Activated CD4-positive, CD25-positive, alpha-beta regulatory T cell treated with anti-CD3 and anti-CD28 coated beads, Interleukin-2, amount 50 U/mL, for 24 hours (primary cell): ENCODE measurements at regions not wholly inside any gene's neighbourhood (a gene's known extent, or its start where the extent isn't known, plus 50 kb on each side); places are given as distances from the start of the nearest gene placed in this dataset.
"Not testable (repeated sequence)": the region's sequence is repeated elsewhere in the genome, so short reads cannot be mapped to it uniquely, and the experiment has no call there.

ENCODE experiments used
- ATAC-seq, 2 donors: fragments of 150-1000 bp; cut with Tn5 transposase; one replicate each; pipeline ENCODE4 v1.10.0; 2021; ENCODE audit warnings: mild to moderate bottlenecking in 1 of 2, moderate library complexity in 1 of 2

- no peak for ATAC-seq
These were observed 50.9 kb upstream of the OLIG3 start for GRCh38 chr6:137545073-137545472.

GRCh38 chr6:137547186-137547585, 53.0 kb upstream of the OLIG3 start:
- no peak for ATAC-seq

GRCh38 chr6:137547601-137548000, 53.4 kb upstream of the OLIG3 start:
- ATAC-seq = no peak

GRCh38 chr6:137549106-137549505, 54.9 kb upstream of the OLIG3 start:
- ATAC-seq = no peak

- no peak for ATAC-seq
These were observed 56.3 kb upstream of the OLIG3 start for GRCh38 chr6:137550535-137550934.

GRCh38 chr6:137552146-137552545, 58.0 kb upstream of the OLIG3 start:
- ATAC-seq = no peak

- no peak for ATAC-seq
These were observed 58.6 kb upstream of the OLIG3 start for GRCh38 chr6:137552809-137553208.

- ATAC-seq = not testable (repeated sequence)
These were observed 65.5 kb upstream of the OLIG3 start for GRCh38 chr6:137559521-137560183.

- ATAC-seq = no peak
These were observed 66.0 kb upstream of the OLIG3 start for GRCh38 chr6:137560184-137560563.

GRCh38 chr6:137568067-137568466, 73.9 kb upstream of the OLIG3 start:
- no peak for ATAC-seq

- ATAC-seq = no peak
These were observed 76.2 kb upstream of the OLIG3 start for GRCh38 chr6:137570393-137570792.

- ATAC-seq = peak in 1 of 2 donors; percentile 44
These were observed 77.7 kb upstream of the OLIG3 start for GRCh38 chr6:137571854-137572253.

GRCh38 chr6:137573739-137574138, 79.5 kb upstream of the OLIG3 start:
- ATAC-seq = no peak

- no peak for ATAC-seq
These were observed 85.4 kb upstream of the OLIG3 start for GRCh38 chr6:137579612-137580011.

- no peak for ATAC-seq
These were observed 87.0 kb upstream of the OLIG3 start for GRCh38 chr6:137581019-137581707.

GRCh38 chr6:137583519-137583918, 89.3 kb upstream of the OLIG3 start:
- ATAC-seq = not testable (repeated sequence)

GRCh38 chr6:137588472-137588871, 94.3 kb upstream of the OLIG3 start:
- no peak for ATAC-seq

- ATAC-seq = peak; percentile 97 to 98
These were observed 95.1 kb upstream of the OLIG3 start for GRCh38 chr6:137589067-137589848.

GRCh38 chr6:137590684-137591083, 96.5 kb upstream of the OLIG3 start:
- ATAC-seq = no peak

- no peak for ATAC-seq
These were observed 107.3 kb upstream of the OLIG3 start for GRCh38 chr6:137601471-137601870.

GRCh38 chr6:137602313-137603197, 108.4 kb upstream of the OLIG3 start:
- ATAC-seq = no peak

GRCh38 chr6:137610702-137611101, 116.5 kb upstream of the OLIG3 start:
- ATAC-seq = no peak

GRCh38 chr6:137623293-137623692, 129.1 kb upstream of the OLIG3 start:
- no peak for ATAC-seq
